Panc1 (cell line): ENCODE measurements at regions not wholly inside any gene's neighbourhood (a gene's known extent, or its start where the extent isn't known, plus 50 kb on each side); places are given as distances from the start of the nearest gene placed in this dataset.

Experiments
- ATAC-seq: fragments of 200-7000 bp; cut with Tn5 transposase; 2 replicates; pipeline ENCODE4 v1.9.1; 2020; ENCODE audit warnings: mild to moderate bottlenecking, moderate library complexity
- BruUV-seq: library from RNA; stranded (reverse); fragments of 400-500 nt; replicated peaks from 2 replicates; lab custom pipeline; 2021; lab: Mats Ljungman, UMichigan
- CTCF ChIA-PET: fragments of 300-600 bp; sonication (Branson Sonifier 250); formaldehyde crosslinking; loops from one replicate; lab custom pipeline; 2022; ENCODE audit warnings: antibody characterized with exemption; lab: Charles Lee
- POLR2A ChIA-PET: fragments of 300-600 bp; sonication (Branson Sonifier 250); formaldehyde crosslinking; loops from one replicate; lab custom pipeline; 2022; ENCODE audit warnings: antibody characterized with exemption; lab: Charles Lee
- DNase-seq: peaks from one replicate; pipeline ENCODE4 v3.0.0-alpha.2; 2010; ENCODE audit warnings: low read depth, low spot score
- H3K27ac ChIP-seq: 2 replicates; pipeline ENCODE4 v1.5.1; 2011; ENCODE audit warnings: mild to moderate bottlenecking, low read length, inconsistent platforms
- H3K27me3 ChIP-seq: fragments of 200-500 bp; sonication (Bioruptor generic); 2 replicates; pipeline ENCODE4 v1.6.0; 2014; ENCODE audit warnings: low read length, inconsistent platforms; ENCODE audit not compliant: control insufficient read depth, insufficient read depth
- H3K36me3 ChIP-seq: fragments of 200-500 bp; sonication (Bioruptor generic); 2 replicates; pipeline ENCODE4 v1.5.1; 2014; ENCODE audit warnings: inconsistent platforms, mild to moderate bottlenecking, low read length, moderate library complexity; ENCODE audit not compliant: control insufficient read depth, insufficient read depth
- H3K4me1 ChIP-seq: 2 replicates; pipeline ENCODE4 v1.5.1; 2011; ENCODE audit warnings: inconsistent platforms, mild to moderate bottlenecking, low read length, moderate library complexity; ENCODE audit not compliant: control insufficient read depth, insufficient read depth
- H3K4me3 ChIP-seq, 2 experiments: 2 replicates each; pipeline ENCODE4 v1.5.1; 2011 to 2012; ENCODE audit warnings: low read depth in 2 of 2, low read length in 2 of 2, mild to moderate bottlenecking in 2 of 2, inconsistent platforms in 1 of 2, moderate library complexity in 1 of 2
- H3K9me3 ChIP-seq: fragments of 200-500 bp; sonication (Bioruptor generic); 2 replicates; pipeline ENCODE4 v1.5.1; 2014; ENCODE audit warnings: low read depth, mild to moderate bottlenecking, inconsistent platforms, low read length, moderate library complexity; ENCODE audit not compliant: control insufficient read depth, insufficient read depth
- CTCF ChIP-seq: fragments of 450-650 bp; IDR thresholded peaks from 2 replicates; pipeline ENCODE4 v1.5.1; 2017; ENCODE audit warnings: mild to moderate bottlenecking
- POLR2AphosphoS5 ChIP-seq: IDR thresholded peaks from 2 replicates; pipeline ENCODE4 v1.6.1; 2012; ENCODE audit warnings: mild to moderate bottlenecking, low read depth, low read length, moderate library complexity
- REST ChIP-seq, 2 experiments: IDR thresholded peaks; 2 replicates each; pipeline ENCODE4 v1.6.1; 2011 to 2012; ENCODE audit warnings: low read depth in 2 of 2, control low read depth in 1 of 2, low read length in 1 of 2, mild to moderate bottlenecking in 1 of 2, moderate library complexity in 1 of 2; ENCODE audit not compliant: insufficient read depth in 1 of 2
- SIN3A ChIP-seq: IDR thresholded peaks from 2 replicates; pipeline ENCODE4 v1.6.1; 2012; ENCODE audit warnings: low read depth, mild to moderate bottlenecking, low read length, moderate library complexity, borderline replicate concordance; ENCODE audit not compliant: insufficient read depth
- TCF7L2 ChIP-seq: IDR thresholded peaks from 2 replicates; pipeline ENCODE4 v1.6.1; 2011; ENCODE audit warnings: mild to moderate bottlenecking, low read depth, low read length, inconsistent platforms
- in situ Hi-C: cut with HindIII; loops from 2 replicates; pipeline ENCODE4 v1.10.0; 2016; ENCODE audit warnings: low sequenced_read_pairs, low pct_unique_long_range_greater_than_20kb
- intact Hi-C: fragments of 100-400 bp; cut with micrococcal nuclease; formaldehyde crosslinking; loops from one replicate; pipeline ENCODE4 v1.10.0; 2022; ENCODE audit not compliant: unreplicated experiment

- Histone ChIP-seq H3K4me1 (no peaks in the 10 kb centered on the region), H3K27me3 (no peaks in the 10 kb centered on the region), H3K36me3 (no peaks in the 10 kb centered on the region), H3K27ac (no peak overlapping the region), H3K4me3 (no peak overlapping the region), H3K9me3 (no peaks in the 10 kb centered on the region)
- CTCF ChIA-PET = no interaction called here
- ATAC-seq = no peak
- in situ Hi-C loops = no loop called here
- no TSS peak for BruUV-seq
- POLR2A ChIA-PET = no interaction called here
- DNase-seq = no peak
- TF ChIP-seq POLR2AphosphoS5 = no peak
- no peak for TF ChIP-seq SIN3A
- no peak for TF ChIP-seq TCF7L2
- TF ChIP-seq CTCF = no peak
- TF ChIP-seq REST (IDR thresholded peaks at IDR 0.05; ENCODE audit: insufficient read depth in 1 of 2, low read depth in 2 of 2, low read length in 1 of 2) = no peak
- intact Hi-C loops = no loop called here
These were observed 1848.9 kb upstream of the TENM3 start for GRCh38 chr4:180394312-180394711.

GRCh38 chr4:180394730-180395129 lies 1848.5 kb upstream of the TENM3 start:
- Histone ChIP-seq H3K4me1 (no peaks in the 10 kb centered on the region), H3K27ac (no peak overlapping the region), H3K36me3 (no peaks in the 10 kb centered on the region), H3K4me3 (no peak overlapping the region), H3K9me3 (no peaks in the 10 kb centered on the region), H3K27me3 (no peaks in the 10 kb centered on the region)
- no peak for DNase-seq
- TF ChIP-seq TCF7L2 (no peak), CTCF (no peak), POLR2AphosphoS5 (no peak), SIN3A (no peak), REST (IDR thresholded peaks at IDR 0.05; ENCODE audit: insufficient read depth in 1 of 2, low read depth in 2 of 2, low read length in 1 of 2) (no peak)
- no peak for ATAC-seq
- CTCF ChIA-PET = no interaction called here
- no TSS peak for BruUV-seq
- intact Hi-C loops (no loop called here), in situ Hi-C loops (no loop called here)
- POLR2A ChIA-PET = no interaction called here
